Astrocyte (in vitro differentiated cells and primary cell): ENCODE measurements at regions not wholly inside any gene's neighbourhood (a gene's known extent, or its start where the extent isn't known, plus 50 kb on each side); places are given as distances from the start of the nearest gene placed in this dataset.
A peak's percentile ranks its signal among the peaks of the same experiment; 100 is the strongest.

Experiments
- DNase-seq: peaks from one replicate; pipeline ENCODE4 v3.0.0-alpha.2; 2010; ENCODE audit warnings: low read depth
- FAIRE-seq: peaks from 2 replicates; lab custom pipeline; 2011; peaks lifted over from hg19 to GRCh38; lab: Jason Lieb, UNC
- H2AFZ ChIP-seq: 2 replicates; pipeline ENCODE4 v1.6.0; 2012; ENCODE audit warnings: low read depth, low read length, inconsistent platforms
- H3K27ac ChIP-seq: 2 replicates; pipeline ENCODE4 v1.5.1; 2011; ENCODE audit warnings: low read depth, low read length, inconsistent platforms
- H3K27me3 ChIP-seq: 2 replicates; pipeline ENCODE4 v1.6.0; 2011; ENCODE audit warnings: low read length, inconsistent platforms; ENCODE audit not compliant: insufficient read depth
- H3K36me3 ChIP-seq: 2 replicates; pipeline ENCODE4 v1.5.1; 2011; ENCODE audit warnings: low read length, inconsistent platforms; ENCODE audit not compliant: insufficient read depth
- H3K4me1 ChIP-seq: 2 replicates; pipeline ENCODE4 v1.5.1; 2011; ENCODE audit warnings: low read length, inconsistent platforms; ENCODE audit not compliant: insufficient read depth
- H3K4me2 ChIP-seq: 2 replicates; pipeline ENCODE4 v1.6.0; 2012; ENCODE audit warnings: low read length, inconsistent platforms
- H3K4me3 ChIP-seq: 2 replicates; pipeline ENCODE4 v1.5.1; 2011; ENCODE audit warnings: low read depth, mild to moderate bottlenecking, low read length, inconsistent platforms; ENCODE audit not compliant: insufficient read depth
- H3K79me2 ChIP-seq: 2 replicates; pipeline ENCODE4 v1.6.0; 2012; ENCODE audit warnings: mild to moderate bottlenecking, low read length, inconsistent platforms; ENCODE audit not compliant: insufficient read depth
- H3K9ac ChIP-seq: 2 replicates; pipeline ENCODE4 v1.6.0; 2012; ENCODE audit warnings: mild to moderate bottlenecking, low read length, inconsistent platforms
- H3K9me3 ChIP-seq: 2 replicates; pipeline ENCODE4 v1.5.1; 2012; ENCODE audit warnings: low read depth, mild to moderate bottlenecking, low read length, inconsistent platforms; ENCODE audit not compliant: insufficient read depth
- H4K20me1 ChIP-seq: 2 replicates; pipeline ENCODE4 v1.6.0; 2012; ENCODE audit warnings: low read length, inconsistent platforms; ENCODE audit not compliant: insufficient read depth
- H3K27ac Mint-ChIP-seq: one replicate; pipeline ENCODE4 v1.8.0; 2021; ENCODE audit warnings: mild to moderate bottlenecking, mixed read lengths; ENCODE audit not compliant: unreplicated experiment
- H3K27me3 Mint-ChIP-seq: one replicate; pipeline ENCODE4 v1.8.0; 2021; ENCODE audit warnings: low read depth, mixed read lengths; ENCODE audit not compliant: unreplicated experiment
- H3K36me3 Mint-ChIP-seq: one replicate; pipeline ENCODE4 v1.8.0; 2021; ENCODE audit warnings: low read depth, mixed read lengths; ENCODE audit not compliant: unreplicated experiment
- H3K4me1 Mint-ChIP-seq: one replicate; pipeline ENCODE4 v1.8.0; 2021; ENCODE audit warnings: low read depth, mixed read lengths; ENCODE audit not compliant: unreplicated experiment
- H3K4me3 Mint-ChIP-seq: one replicate; pipeline ENCODE4 v1.8.0; 2021; ENCODE audit warnings: mild to moderate bottlenecking, moderate library complexity, mixed read lengths; ENCODE audit not compliant: unreplicated experiment
- H3K9me3 Mint-ChIP-seq: one replicate; pipeline ENCODE4 v1.8.0; 2021; ENCODE audit warnings: mild to moderate bottlenecking, mixed read lengths; ENCODE audit not compliant: unreplicated experiment
- EZH2 ChIP-seq: IDR thresholded peaks from 2 replicates; pipeline ENCODE4 v1.6.1; 2012; ENCODE audit warnings: mild to moderate bottlenecking, low read length, inconsistent platforms; ENCODE audit not compliant: insufficient read depth
- TF ChIP-seq, protein P1 (sequence below): IDR thresholded peaks from 2 replicates; pipeline ENCODE4 v1.5.1; 2011; ENCODE audit warnings: low read depth, mild to moderate bottlenecking, inconsistent platforms, low read length, moderate library complexity; ENCODE audit not compliant: insufficient read depth

DNA sequence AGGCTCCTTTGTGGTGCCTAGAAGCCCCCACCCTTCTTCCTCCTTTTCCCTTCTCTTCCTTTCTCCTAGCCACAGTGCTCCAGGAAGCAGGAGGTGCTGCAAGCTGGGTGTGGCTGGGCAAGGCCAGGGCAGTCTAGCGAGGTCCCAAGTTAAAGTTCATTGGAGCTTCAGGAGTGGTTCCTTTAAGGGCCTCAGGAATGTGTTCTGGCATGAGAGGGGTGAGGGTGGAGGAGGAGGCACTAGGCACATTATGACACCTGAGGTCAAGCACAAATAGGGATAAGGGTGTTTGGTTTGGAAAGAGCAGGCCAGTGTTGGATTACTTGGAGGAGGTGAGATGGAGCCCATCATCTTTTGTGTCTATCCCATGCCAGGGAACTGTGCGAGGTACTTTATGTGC is 258.7 kb downstream of the TLE3 start:
- TF ChIP-seq EZH2: no peak
- TF ChIP-seq, protein P1, sequence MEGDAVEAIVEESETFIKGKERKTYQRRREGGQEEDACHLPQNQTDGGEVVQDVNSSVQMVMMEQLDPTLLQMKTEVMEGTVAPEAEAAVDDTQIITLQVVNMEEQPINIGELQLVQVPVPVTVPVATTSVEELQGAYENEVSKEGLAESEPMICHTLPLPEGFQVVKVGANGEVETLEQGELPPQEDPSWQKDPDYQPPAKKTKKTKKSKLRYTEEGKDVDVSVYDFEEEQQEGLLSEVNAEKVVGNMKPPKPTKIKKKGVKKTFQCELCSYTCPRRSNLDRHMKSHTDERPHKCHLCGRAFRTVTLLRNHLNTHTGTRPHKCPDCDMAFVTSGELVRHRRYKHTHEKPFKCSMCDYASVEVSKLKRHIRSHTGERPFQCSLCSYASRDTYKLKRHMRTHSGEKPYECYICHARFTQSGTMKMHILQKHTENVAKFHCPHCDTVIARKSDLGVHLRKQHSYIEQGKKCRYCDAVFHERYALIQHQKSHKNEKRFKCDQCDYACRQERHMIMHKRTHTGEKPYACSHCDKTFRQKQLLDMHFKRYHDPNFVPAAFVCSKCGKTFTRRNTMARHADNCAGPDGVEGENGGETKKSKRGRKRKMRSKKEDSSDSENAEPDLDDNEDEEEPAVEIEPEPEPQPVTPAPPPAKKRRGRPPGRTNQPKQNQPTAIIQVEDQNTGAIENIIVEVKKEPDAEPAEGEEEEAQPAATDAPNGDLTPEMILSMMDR: no peak
- no peaks in the 10 kb centered on the region for H3K36me3 Mint-ChIP-seq
- Histone ChIP-seq H3K9ac (no peak overlapping the region), H3K9me3 (no peaks in the 10 kb centered on the region), H3K36me3 (no peaks in the 10 kb centered on the region), H3K4me1 (peaks cover 3% of the 10 kb centered on the region), H3K4me3 (no peak overlapping the region), H3K79me2 (no peaks in the 10 kb centered on the region), H3K27ac (no peak overlapping the region), H3K4me2 (no peak overlapping the region), H2AFZ (no peak overlapping the region), H3K27me3 (peaks cover 10% of the 10 kb centered on the region), H4K20me1 (no peaks in the 10 kb centered on the region)
- FAIRE-seq: no peak
- H3K9me3 Mint-ChIP-seq: peaks cover 6% of the 10 kb centered on the region
- H3K4me1 Mint-ChIP-seq: peaks cover 9% of the 10 kb centered on the region
- H3K27ac Mint-ChIP-seq: peak overlapping the region; percentile 53
- no peak overlapping the region for H3K4me3 Mint-ChIP-seq
- no peak for DNase-seq
- peaks cover 64% of the 10 kb centered on the region for H3K27me3 Mint-ChIP-seq

DNA sequence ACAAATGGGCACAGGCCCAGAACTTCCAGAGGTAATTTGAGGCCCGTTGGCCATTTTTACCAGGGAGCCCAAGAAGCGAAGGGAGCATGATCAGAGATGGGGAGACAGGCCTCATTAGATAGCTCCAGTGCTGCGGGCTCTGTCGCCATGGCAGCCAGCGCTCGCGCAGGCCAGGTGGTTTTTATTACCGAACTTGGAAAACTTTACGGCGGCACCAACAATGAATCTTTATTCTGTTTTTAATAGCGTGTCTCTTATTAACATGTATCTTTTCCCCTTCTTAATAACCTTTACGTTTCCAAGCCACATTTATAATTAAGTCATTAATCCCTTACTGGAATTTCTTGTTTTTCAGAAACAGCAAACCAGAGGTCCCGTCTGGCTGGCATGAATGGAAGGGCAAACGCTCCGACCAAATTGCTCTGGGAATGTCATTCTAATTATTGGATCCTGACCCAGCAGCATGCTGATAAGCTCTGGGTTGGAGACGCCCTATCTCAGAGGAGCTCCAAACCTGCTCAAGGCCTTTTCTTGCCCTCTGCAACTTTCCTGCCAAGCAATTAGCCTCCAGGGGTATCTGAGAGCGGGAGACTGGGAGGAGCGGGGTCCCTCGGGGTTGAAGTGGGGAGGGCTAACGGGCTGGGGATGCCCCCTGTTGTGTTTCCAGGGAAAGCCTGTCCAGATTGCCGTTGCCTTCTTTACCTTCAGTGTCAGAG is 256.4 kb downstream of the TLE3 start:
- Histone ChIP-seq H3K4me2 (no peak overlapping the region), H3K27ac (no peak overlapping the region), H2AFZ (no peak overlapping the region), H3K9ac (no peak overlapping the region), H3K4me1 (no peaks in the 10 kb centered on the region), H3K36me3 (no peaks in the 10 kb centered on the region), H3K4me3 (no peak overlapping the region), H3K9me3 (no peaks in the 10 kb centered on the region), H4K20me1 (no peaks in the 10 kb centered on the region), H3K79me2 (no peaks in the 10 kb centered on the region), H3K27me3 (peaks cover 3% of the 10 kb centered on the region)
- no peaks in the 10 kb centered on the region for H3K4me1 Mint-ChIP-seq
- H3K4me3 Mint-ChIP-seq: no peak overlapping the region
- no peak for TF ChIP-seq EZH2
- TF ChIP-seq, protein P1: no peak
- H3K27ac Mint-ChIP-seq: no peak overlapping the region
- peaks cover 58% of the 10 kb centered on the region for H3K27me3 Mint-ChIP-seq
- DNase-seq: no peak
- no peaks in the 10 kb centered on the region for H3K36me3 Mint-ChIP-seq
- H3K9me3 Mint-ChIP-seq: peaks cover 4% of the 10 kb centered on the region
- FAIRE-seq: no peak

DNA sequence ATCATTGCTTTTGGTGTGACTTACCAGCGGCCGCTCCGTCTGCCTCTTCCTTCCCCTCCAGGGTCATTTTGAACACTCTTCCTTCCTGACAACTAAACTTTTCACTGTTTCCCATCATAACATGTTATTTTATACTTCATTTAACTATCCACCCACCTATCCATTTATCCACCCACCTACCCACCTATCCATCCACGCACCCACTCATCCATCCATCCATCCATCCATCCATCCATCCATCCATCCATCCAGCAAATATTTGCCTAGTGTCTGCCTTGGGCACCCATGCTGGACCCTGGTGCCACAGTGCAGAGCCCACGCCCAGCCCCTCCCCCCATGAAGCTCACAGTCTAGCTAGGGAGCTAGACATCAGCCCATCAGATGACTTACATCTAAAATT is 254.9 kb downstream of the TLE3 start:
- H3K27me3 Mint-ChIP-seq: peaks cover 48% of the 10 kb centered on the region
- no peaks in the 10 kb centered on the region for H3K36me3 Mint-ChIP-seq

More for the DNA sequence above, 254.9 kb downstream of the TLE3 start:
- H3K27ac Mint-ChIP-seq: no peak overlapping the region
- Histone ChIP-seq H3K4me2 (no peak overlapping the region), H3K9me3 (no peaks in the 10 kb centered on the region), H3K27ac (no peak overlapping the region), H3K79me2 (no peaks in the 10 kb centered on the region), H4K20me1 (no peaks in the 10 kb centered on the region), H2AFZ (no peak overlapping the region), H3K9ac (no peak overlapping the region), H3K4me3 (no peak overlapping the region), H3K36me3 (no peaks in the 10 kb centered on the region), H3K4me1 (no peaks in the 10 kb centered on the region), H3K27me3 (no peaks in the 10 kb centered on the region)
- DNase-seq (no peak), FAIRE-seq (no peak)
- TF ChIP-seq, protein P1: no peak
- no peak for TF ChIP-seq EZH2
- H3K4me3 Mint-ChIP-seq: no peak overlapping the region
- no peaks in the 10 kb centered on the region for H3K4me1 Mint-ChIP-seq
- H3K9me3 Mint-ChIP-seq: peaks cover 4% of the 10 kb centered on the region
